ENCODE measurements at regions not wholly inside any gene's neighbourhood (a gene's known extent, or its start where the extent isn't known, plus 50 kb on each side); places are given as distances from the start of the nearest gene placed in this dataset.

GRCh38 chr20:22382742-22383141 lies 201.6 kb downstream of the FOXA2 start:
- Mint-ChIP-seq H3K4me3 (ENCODE audit: unreplicated experiment) (no peak overlapping the region), H3K27me3 (ENCODE audit: low read depth) (peaks cover 7% of the 10 kb centered on the region), H3K27ac (ENCODE audit: unreplicated experiment) (no peak overlapping the region), H3K4me1 (ENCODE audit: low read depth) (no peaks in the 10 kb centered on the region), H3K36me3 (ENCODE audit: low read depth) (no peaks in the 10 kb centered on the region), H3K9me3 (ENCODE audit: low read depth) (no peaks in the 10 kb centered on the region)
- DNase-seq (ENCODE audit: low spot score), result no peak
- TF ChIP-seq, protein P1, sequence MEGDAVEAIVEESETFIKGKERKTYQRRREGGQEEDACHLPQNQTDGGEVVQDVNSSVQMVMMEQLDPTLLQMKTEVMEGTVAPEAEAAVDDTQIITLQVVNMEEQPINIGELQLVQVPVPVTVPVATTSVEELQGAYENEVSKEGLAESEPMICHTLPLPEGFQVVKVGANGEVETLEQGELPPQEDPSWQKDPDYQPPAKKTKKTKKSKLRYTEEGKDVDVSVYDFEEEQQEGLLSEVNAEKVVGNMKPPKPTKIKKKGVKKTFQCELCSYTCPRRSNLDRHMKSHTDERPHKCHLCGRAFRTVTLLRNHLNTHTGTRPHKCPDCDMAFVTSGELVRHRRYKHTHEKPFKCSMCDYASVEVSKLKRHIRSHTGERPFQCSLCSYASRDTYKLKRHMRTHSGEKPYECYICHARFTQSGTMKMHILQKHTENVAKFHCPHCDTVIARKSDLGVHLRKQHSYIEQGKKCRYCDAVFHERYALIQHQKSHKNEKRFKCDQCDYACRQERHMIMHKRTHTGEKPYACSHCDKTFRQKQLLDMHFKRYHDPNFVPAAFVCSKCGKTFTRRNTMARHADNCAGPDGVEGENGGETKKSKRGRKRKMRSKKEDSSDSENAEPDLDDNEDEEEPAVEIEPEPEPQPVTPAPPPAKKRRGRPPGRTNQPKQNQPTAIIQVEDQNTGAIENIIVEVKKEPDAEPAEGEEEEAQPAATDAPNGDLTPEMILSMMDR (IDR thresholded peaks at IDR 0.05), result no peak

DNA sequence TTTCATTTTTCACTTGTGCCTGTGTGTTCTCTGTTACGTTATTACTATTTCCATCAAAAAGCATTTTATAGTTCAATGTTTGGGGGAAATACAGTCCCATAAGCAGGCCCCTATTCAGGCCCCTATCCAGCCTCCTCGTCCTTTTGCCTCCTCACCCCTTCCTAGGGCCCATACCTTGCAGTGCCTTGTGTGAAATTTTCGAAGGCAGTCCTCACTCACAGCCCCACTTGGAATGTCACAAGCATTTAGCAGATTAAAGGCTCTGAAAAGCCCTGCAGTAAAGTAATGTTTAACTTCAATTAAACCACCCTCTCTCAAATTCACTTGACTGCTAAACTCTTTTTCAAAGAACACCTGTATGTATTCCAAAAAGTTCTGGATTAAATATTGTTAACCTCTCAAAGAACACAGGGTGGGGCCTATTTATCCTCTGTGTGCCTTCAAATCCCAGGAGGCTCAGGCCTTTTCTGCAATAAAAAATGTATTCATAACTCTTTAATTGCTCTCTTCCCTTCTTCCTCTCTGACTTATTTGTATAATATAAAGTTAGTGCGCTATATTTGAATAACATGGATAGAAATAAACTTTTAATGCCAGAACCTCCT lies 202.5 kb downstream of the FOXA2 start:
- Mint-ChIP-seq H3K36me3 (ENCODE audit: low read depth) (no peaks in the 10 kb centered on the region), H3K27ac (ENCODE audit: unreplicated experiment) (no peak overlapping the region), H3K4me3 (ENCODE audit: unreplicated experiment) (no peak overlapping the region), H3K9me3 (ENCODE audit: low read depth) (no peaks in the 10 kb centered on the region), H3K4me1 (ENCODE audit: low read depth) (no peaks in the 10 kb centered on the region), H3K27me3 (ENCODE audit: low read depth) (peaks cover 5% of the 10 kb centered on the region)
- no peak for DNase-seq (ENCODE audit: low spot score)
- TF ChIP-seq, protein P1 (IDR thresholded peaks at IDR 0.05), result no peak

DNA sequence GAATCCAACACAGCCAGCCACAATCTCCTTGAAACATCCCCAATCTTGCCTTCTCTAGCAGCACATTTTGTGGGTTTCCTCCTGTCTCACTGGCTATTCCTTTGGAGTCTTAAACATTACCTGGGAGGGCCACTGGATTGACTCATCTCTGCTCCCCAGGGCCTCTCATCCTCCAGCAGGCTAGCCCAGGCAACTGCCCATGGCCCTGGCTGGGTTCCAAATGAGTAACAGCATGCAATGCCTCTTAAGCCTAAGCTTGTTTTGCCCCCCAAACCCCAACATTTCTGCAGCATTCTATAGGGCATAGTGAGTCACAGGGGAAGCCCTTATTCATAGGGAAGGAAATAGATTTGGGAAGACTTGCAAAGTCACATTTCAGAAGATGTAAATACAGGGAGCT lies 204.9 kb downstream of the FOXA2 start:
- TF ChIP-seq, protein P1 (IDR thresholded peaks at IDR 0.05), result no peak
- H3K4me3 Mint-ChIP-seq (ENCODE audit: unreplicated experiment), result no peak overlapping the region
- H3K36me3 Mint-ChIP-seq (ENCODE audit: low read depth), result no peaks in the 10 kb centered on the region
- H3K9me3 Mint-ChIP-seq (ENCODE audit: low read depth), result no peaks in the 10 kb centered on the region
- H3K27ac Mint-ChIP-seq (ENCODE audit: unreplicated experiment), result no peak overlapping the region
- DNase-seq (ENCODE audit: low spot score), result no peak
- H3K4me1 Mint-ChIP-seq (ENCODE audit: low read depth), result peaks cover 7% of the 10 kb centered on the region
- no peaks in the 10 kb centered on the region for H3K27me3 Mint-ChIP-seq (ENCODE audit: low read depth)

DNA sequence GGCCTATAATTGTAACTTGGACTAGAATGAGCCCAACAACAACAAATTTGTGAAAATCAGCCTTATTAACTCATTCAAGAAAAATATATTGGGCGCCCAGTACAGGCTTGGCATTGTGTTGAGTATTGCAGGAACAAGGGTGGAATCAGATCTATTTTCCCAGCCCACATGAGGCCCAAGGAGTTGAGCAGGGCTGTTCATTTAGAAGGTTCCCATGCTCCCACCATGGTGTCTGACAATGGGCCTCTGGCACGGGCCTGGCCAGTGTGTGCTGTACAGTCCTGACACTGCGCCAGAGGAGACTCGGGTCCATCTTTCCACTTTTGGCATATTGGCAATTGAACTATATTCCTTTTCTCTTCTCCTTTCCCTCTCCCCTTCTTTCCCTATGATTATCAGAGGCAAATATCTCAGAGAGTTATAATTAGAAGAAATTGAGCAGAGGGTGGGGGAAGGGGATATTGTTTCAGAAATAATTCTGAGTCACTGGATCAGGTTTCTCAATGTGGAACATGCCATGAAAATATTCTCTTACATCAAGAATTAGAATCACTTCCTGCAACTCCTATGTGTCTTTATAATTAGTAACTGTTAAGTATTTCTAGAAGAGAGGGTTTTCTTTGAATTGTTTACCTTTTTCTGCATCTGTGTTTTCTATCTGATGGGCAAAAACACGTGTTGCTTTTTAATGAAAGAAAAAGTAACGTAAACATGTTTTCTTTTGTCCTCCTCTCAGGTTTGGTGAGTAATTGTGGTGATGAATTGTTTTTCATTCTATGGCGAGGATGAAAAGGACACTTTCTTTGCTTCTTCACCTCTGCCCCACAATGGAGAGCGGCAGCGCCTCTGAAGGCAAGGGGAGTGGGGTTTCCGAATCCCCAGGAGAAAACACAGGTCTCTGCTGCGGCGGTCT lies 209.4 kb downstream of the FOXA2 start:
- Mint-ChIP-seq H3K27ac (ENCODE audit: unreplicated experiment) (no peak overlapping the region), H3K9me3 (ENCODE audit: low read depth) (no peaks in the 10 kb centered on the region), H3K27me3 (ENCODE audit: low read depth) (peaks cover 3% of the 10 kb centered on the region), H3K4me3 (ENCODE audit: unreplicated experiment) (no peak overlapping the region), H3K36me3 (ENCODE audit: low read depth) (no peaks in the 10 kb centered on the region), H3K4me1 (ENCODE audit: low read depth) (peaks cover 7% of the 10 kb centered on the region)
- TF ChIP-seq, protein P1 (IDR thresholded peaks at IDR 0.05), result no peak
- DNase-seq (ENCODE audit: low spot score), result no peak

- H3K9me3 Mint-ChIP-seq (ENCODE audit: low read depth), result no peaks in the 10 kb centered on the region
- H3K4me1 Mint-ChIP-seq (ENCODE audit: low read depth), result peaks cover 7% of the 10 kb centered on the region
- DNase-seq (ENCODE audit: low spot score), result no peak
- H3K4me3 Mint-ChIP-seq (ENCODE audit: unreplicated experiment), result no peak overlapping the region
- H3K36me3 Mint-ChIP-seq (ENCODE audit: low read depth), result no peaks in the 10 kb centered on the region
- H3K27me3 Mint-ChIP-seq (ENCODE audit: low read depth), result peaks cover 6% of the 10 kb centered on the region
- no peak overlapping the region for H3K27ac Mint-ChIP-seq (ENCODE audit: unreplicated experiment)
- TF ChIP-seq, protein P1 (IDR thresholded peaks at IDR 0.05), result no peak
Measured at GRCh38 chr20:22374066-22374465, 210.3 kb downstream of the FOXA2 start.
